MG63 (cell line): ENCODE measurements at regions not wholly inside any gene's neighbourhood (a gene's known extent, or its start where the extent isn't known, plus 50 kb on each side); places are given as distances from the start of the nearest gene placed in this dataset.
"Not testable (repeated sequence)": the region's sequence is repeated elsewhere in the genome, so short reads cannot be mapped to it uniquely, and the experiment has no call there.

ENCODE experiments used
- DNase-seq: peaks from one replicate; pipeline ENCODE4 v3.0.0-alpha.2; 2020
- H3K27me3 ChIP-seq: fragments of 250-450 bp; sonication (Bioruptor Pico); 2 replicates; pipeline ENCODE4 v1.5.1; 2020; ENCODE audit warnings: mild to moderate bottlenecking, moderate library complexity
- H3K36me3 ChIP-seq: fragments of 250-450 bp; sonication (Bioruptor Pico); 2 replicates; pipeline ENCODE4 v1.5.1; 2020; ENCODE audit warnings: mild to moderate bottlenecking, moderate library complexity
- H3K4me3 ChIP-seq: fragments of 250-450 bp; sonication (Bioruptor Pico); 2 replicates; pipeline ENCODE4 v1.5.1; 2020; ENCODE audit warnings: mild to moderate bottlenecking, moderate library complexity
- H3K9me3 ChIP-seq: fragments of 250-450 bp; sonication (Bioruptor Pico); 2 replicates; pipeline ENCODE4 v1.5.1; 2020; ENCODE audit warnings: mild to moderate bottlenecking, moderate library complexity

DNA sequence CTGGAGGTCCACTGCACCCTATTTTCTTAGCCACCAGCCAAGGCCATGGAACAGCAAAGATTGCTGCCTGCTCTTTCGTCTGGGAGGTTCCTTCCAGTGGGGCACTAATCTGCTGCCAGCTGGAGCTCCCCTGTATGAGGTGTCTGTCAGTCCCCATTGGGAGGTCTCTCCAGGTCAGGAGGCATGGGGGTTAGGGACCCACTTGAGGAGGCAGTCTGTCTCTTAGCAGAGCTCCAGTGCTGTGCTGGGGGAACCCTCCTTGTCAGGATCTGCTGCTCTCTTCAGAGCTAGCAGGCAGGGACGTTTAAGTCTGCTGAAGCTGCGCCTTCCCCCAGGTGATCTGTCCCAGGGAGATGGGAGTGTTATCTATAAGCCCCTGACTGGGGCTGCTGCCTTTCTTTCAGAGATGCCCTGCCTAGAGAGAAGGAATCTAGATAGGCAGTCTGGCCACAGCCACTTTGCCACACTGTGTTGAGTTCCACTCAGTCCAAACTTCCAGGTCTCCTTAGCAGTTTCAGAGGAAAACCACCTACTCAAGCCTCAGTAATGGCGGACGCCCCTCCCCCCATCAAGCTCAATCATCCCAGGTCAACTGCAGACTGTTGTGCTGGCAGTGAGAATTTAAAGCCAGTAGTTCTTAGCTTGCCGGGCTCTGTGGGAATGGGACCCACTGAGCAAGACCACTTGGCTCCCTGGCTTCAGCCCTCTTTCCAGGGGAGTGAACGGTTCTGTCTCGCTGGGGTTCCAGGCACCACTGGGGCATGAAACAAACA, 317.7 kb downstream of the LRRC70 start:
- Histone ChIP-seq H3K27me3 (no peaks in the 10 kb centered on the region), H3K4me3 (no peak overlapping the region), H3K36me3 (no peaks in the 10 kb centered on the region), H3K9me3 (no peaks in the 10 kb centered on the region)
- DNase-seq, result no peak

DNA sequence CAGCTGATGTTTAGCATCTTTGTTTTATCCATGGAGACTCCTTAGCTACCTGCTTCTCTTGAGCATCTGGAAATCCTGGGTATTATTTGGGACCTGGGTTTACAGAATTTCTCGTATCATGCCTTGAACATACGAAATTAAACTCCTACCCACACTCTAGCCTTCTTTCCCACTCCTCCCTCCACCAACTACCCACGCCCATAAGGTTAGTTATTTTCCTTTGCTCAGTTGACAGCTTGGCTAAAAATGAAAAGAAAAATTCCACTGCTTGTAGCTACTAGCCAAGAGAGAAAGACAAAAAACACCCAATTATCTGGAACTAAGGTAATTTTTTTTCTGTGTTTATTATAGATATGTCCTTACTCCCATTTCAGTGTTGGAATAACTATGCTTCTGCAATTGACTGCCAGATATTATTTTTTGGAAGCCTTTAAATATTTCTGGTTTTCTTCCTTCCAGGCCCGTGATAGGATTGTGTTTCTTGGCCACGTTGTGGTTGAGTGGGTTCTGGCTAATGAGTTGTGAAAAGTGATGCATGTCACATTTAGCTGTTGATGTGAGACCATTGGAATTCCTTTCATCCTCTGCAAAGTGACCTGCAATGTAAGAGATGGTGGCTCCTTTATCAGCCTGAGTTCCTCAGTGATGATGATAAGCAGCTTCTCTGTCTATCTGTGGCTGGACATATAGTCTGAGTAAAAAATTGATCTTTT, 308.1 kb downstream of the LRRC70 start:
- no peaks in the 10 kb centered on the region for H3K27me3 ChIP-seq
- DNase-seq, result no peak
- no peaks in the 10 kb centered on the region for H3K9me3 ChIP-seq
- no peak overlapping the region for H3K4me3 ChIP-seq
- H3K36me3 ChIP-seq, result no peaks in the 10 kb centered on the region

DNA sequence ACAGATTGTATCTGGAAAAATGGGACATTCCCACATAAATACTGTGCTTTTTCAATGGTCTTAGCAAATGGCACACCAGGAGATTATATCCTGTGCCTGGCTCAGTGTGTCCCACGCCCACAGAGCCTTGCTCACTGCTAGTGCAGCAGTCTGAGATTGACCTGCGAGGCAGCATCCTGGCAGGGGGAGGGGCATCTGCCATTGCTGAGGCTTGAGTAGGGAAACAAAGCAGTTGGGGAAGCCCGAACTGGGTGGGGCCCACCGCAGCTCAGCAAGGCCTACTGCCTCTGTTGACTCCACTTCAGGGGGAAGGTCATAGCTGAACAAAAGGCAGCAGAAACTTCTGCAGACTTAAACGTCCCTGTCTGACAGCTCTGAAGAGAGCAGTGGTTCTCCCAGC, 258.7 kb downstream of the LRRC70 start:
- H3K36me3 ChIP-seq, H3K4me3 ChIP-seq, DNase-seq, H3K9me3 ChIP-seq, H3K27me3 ChIP-seq: not testable (repeated sequence)

DNA sequence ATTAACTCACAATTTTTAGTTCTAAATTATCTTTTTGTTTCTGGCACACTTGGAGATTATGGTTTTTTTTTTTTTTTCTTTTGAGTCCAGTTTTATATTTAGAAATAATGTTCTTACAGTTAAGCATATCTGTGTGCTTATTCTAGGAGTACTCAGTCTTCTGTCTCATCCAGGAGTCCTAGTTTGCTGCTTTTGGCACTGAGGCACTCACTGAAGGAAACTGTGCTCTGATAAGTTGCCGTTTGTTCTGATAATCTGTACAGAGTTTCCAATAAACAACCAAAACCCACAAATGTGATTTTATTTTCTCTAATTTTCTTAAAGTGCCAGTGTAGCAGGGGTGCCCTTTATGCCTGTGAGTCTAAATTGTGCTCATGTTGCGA, 251.0 kb downstream of the LRRC70 start:
- Histone ChIP-seq H3K4me3 (no peak overlapping the region), H3K36me3 (no peaks in the 10 kb centered on the region), H3K9me3 (no peaks in the 10 kb centered on the region), H3K27me3 (no peaks in the 10 kb centered on the region)
- no peak for DNase-seq

DNA sequence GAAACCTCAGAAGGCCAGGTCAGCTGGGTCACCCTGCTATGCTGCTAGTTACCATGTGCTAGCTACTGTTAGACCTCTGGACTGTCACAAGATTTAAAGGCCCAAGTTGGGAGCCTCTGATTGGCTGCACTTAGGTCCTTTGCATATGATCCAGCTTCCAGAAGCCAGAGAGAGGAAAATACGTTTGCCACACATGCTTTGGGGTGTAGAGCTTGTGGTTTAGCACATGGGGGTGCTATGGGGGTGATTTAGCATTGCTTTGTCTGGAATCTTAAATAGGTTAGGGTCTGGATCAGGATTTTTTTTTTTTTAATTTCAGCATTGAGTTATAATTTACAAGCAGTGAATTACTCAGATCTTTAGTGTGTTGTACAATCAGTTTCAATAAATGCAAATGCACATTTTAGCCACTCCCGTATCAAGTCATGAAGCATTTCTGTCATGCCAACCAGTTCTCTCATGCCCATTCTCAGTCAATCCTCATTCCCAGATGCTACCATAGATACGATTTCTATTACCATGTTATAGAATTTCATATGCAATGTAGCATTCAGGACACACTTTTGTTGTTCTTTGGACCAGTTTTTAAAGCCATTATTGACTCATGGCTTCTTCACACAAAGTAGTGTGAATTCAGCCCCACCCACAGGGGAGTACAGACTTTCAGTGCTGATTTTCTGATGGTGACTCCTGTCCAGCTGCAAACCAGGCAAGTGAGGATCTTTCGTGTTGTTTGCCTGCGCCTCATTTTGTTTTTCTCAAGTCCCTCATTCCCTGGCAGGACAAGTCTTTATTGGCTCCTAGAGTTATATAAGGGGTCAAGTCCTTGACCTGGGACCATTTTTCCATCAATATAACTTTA, 250.4 kb downstream of the LRRC70 start:
- no peaks in the 10 kb centered on the region for H3K27me3 ChIP-seq

DNA sequence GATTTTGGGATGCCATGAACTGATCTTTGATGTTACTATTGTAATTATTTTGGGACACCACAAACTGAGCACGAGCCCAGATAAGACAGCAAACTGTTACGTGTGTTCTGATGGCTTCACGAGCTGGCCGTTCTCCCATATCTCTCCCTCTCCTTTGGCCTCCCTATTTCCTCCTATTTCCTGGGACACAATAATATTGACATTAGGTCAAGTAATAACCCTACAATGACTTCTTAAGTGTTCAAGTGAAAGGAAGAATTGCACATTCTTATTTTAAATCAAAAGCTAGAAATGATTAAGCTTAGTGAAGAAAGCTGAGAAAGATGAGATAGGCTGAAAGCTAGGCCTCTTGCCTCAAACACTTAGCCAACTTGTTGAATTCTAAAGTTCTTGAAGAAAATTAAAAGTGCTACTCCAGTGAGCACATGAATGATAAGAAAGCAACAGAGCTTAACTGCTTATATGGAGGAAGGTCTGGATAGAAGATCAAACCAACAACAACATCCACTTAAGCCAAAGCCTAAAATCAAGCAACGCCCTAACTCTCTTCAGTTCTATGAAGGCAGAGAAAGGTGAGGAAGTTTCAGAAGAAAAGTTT, 247.1 kb downstream of the LRRC70 start:
- no peak overlapping the region for H3K4me3 ChIP-seq
- no peak for DNase-seq
- no peaks in the 10 kb centered on the region for H3K36me3 ChIP-seq
- no peaks in the 10 kb centered on the region for H3K27me3 ChIP-seq
- H3K9me3 ChIP-seq, result no peaks in the 10 kb centered on the region

More for the DNA sequence above, 250.4 kb downstream of the LRRC70 start:
- no peak overlapping the region for H3K4me3 ChIP-seq
- no peaks in the 10 kb centered on the region for H3K9me3 ChIP-seq
- no peak for DNase-seq
- H3K36me3 ChIP-seq, result no peaks in the 10 kb centered on the region

DNA sequence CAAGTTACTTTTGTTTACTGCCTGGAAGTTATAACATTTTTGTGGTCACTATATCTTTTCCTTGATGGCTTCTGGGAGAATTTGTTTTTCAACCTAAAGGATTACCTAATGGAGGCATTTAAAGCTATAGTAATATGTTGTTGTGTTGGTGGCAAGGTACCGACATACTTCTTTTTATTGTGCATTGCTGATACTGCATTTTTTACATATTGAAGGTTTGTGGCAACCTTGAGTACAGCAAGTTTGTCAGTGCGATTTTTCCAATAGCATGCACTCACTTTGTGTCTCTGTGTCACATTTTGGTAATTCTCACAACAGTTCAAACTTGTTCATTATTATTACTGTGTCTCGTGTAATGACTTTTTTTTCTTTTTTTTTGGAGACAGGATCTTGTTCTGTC, 246.3 kb downstream of the LRRC70 start:
- H3K4me3 ChIP-seq, result no peak overlapping the region
- H3K27me3 ChIP-seq, result no peaks in the 10 kb centered on the region
- H3K36me3 ChIP-seq, result no peaks in the 10 kb centered on the region
- DNase-seq, result no peak
- no peaks in the 10 kb centered on the region for H3K9me3 ChIP-seq

DNA sequence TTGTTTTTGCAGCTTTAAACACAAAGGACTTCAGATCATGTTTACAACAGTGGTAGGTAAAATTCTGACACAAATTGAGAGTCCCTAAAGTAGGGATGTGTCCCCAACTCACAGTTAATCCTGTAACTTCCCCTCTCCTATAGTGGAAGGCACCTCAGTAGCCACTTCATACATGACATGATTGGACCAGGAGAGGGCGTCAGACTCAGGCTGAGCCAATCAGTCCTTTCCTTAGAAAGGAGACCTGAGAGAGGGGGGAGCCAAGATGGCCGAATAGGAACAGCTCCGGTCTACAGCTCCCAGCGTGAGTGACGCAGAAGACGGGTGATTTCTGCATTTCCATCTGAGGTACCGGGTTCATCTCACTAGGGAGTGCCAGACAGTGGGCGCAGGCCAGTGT, 238.4 kb downstream of the LRRC70 start:
- H3K9me3 ChIP-seq, H3K4me3 ChIP-seq, DNase-seq, H3K27me3 ChIP-seq, H3K36me3 ChIP-seq: not testable (repeated sequence)

DNA sequence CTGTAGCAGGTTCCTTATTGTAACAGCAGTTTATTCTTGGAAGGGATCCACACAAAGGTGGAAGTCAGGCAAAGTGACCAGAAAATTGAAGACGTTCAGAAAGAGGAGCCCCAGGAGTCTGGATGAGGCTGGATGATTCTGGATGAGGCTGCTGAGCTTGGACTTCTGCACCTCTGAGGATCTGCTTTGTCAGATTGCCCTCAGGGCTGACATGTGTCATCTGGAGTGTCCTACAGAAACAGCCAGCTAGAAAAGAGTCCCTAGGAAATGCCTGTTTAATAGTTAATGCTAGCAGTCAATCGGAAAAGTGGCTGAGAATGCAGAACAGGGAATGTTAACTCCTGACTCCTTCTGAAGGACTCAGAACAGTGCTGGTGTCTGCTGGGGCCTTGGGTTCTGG, 236.4 kb downstream of the LRRC70 start:
- Histone ChIP-seq H3K27me3 (no peaks in the 10 kb centered on the region), H3K9me3 (no peaks in the 10 kb centered on the region), H3K4me3 (no peak overlapping the region), H3K36me3 (no peaks in the 10 kb centered on the region)
- no peak for DNase-seq

DNA sequence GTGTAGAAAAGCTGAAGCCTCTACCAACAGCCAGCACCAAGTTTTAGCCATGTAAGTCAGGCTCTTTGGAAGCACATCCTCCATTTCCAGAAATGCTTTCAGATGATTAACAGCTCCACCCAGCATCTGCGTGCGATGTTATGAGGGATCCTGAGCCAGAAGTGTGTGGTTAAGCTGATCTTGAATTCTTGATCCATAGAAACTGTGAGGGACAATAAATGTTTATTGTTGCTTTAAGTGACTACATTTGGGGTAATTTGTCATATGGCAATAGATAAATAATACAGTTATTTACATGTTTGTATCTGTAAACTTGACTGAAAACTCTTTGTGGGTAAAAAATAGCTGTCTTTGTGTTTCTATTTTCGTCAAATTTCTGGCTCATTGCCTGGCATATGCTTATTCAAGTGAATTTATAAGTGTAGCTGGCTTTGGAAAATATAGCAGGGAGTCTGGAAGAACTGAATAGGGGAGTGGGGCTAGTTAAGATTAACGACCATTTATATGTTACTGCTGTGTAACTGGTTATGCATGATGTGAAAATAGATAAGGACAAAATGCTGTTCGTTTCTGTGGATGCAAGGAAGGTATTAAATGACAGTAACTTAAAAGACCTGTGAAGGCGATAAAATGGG, 234.1 kb downstream of the LRRC70 start:
- H3K27me3 ChIP-seq, result no peaks in the 10 kb centered on the region
- no peak overlapping the region for H3K4me3 ChIP-seq
- DNase-seq, result peak; percentile 6
- H3K36me3 ChIP-seq, result no peaks in the 10 kb centered on the region
- no peaks in the 10 kb centered on the region for H3K9me3 ChIP-seq

DNA sequence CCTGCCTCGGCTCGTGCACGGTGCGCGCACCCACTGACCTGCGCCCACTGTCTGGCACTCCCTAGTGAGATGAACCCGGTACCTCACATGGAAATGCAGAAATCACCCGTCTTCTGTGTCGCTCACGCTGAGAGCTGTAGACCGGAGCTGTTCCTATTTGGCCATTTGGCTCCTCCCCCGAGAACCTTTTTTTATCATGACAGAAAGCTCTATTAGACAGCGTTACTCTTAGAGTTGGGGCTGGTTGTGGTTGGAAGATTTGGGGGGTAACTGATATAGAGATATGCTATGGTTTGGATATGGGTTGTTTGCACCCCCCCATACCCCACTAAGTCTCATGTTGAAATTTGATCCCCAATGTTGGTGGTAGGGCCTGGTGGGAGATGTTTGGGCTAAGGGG, 226.2 kb downstream of the LRRC70 start:
- not testable (repeated sequence) for H3K9me3 ChIP-seq, H3K36me3 ChIP-seq, DNase-seq, H3K27me3 ChIP-seq, H3K4me3 ChIP-seq

DNA sequence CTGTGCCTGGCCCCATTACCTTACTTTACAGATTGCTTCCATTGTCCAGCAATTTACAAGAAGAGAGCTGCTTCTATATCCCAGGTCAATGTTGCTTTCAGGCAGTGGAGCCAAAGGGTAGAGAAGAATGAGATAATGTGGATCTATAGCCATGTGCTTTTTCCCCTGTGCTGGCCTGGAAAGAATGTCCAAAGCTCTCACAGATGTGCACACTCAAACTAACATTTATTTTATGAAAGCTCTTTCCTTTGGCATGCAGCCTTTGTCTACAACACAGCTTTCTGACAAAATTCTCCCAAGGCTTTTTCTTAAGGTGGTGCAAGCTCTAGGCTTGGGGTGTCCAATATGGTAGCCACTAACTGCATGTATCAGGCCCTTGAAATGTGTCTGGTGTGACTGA, 217.3 kb downstream of the LRRC70 start:
- no peak overlapping the region for H3K4me3 ChIP-seq
- no peaks in the 10 kb centered on the region; the same call in none of the 2 replicates for H3K9me3 ChIP-seq
- no peak for DNase-seq
- no peaks in the 10 kb centered on the region for H3K36me3 ChIP-seq
- H3K27me3 ChIP-seq, result no peaks in the 10 kb centered on the region

DNA sequence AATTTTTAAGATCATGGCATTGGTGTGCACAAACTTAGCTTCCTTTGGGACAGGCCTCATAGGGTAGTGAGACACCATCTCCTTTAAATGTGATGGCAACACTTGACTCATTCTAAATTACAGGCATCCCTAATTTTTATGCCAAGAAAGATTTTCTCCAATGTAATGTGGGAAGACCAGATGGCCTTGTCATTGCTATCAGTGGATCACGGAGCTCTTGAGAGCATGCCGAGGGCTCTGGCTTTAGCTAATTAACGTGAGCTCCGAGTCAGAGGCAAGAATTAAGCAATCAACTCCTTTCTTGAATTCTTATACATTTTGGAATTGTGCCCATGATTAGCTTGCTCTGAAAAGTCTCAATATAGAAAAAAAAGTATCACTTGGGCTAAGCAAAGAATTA, 215.8 kb downstream of the LRRC70 start:
- DNase-seq, result no peak
- H3K4me3 ChIP-seq, result no peak overlapping the region
- H3K27me3 ChIP-seq, result no peaks in the 10 kb centered on the region
- H3K9me3 ChIP-seq, result no peaks in the 10 kb centered on the region; the same call in none of the 2 replicates
- H3K36me3 ChIP-seq, result no peaks in the 10 kb centered on the region

DNA sequence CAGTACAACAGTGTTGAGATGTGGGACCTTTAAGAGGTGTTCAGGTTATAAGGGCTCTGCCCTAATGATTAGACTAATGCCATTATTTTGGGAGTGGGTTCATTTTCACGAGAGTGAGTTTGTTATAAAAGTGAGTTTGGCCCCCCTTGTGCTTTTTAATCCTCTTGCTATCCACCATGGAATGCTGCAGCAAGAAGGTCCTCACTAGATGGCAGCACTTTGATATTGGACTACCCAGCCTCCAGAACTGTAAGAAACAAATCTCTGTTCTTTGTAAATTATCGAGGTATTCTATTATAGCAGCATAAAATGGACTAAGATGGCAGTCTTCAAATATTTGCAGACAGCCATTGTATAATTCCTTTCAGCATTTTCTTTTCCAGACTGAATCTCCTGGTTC, 212.4 kb downstream of the LRRC70 start:
- H3K4me3 ChIP-seq, result no peak overlapping the region
- H3K9me3 ChIP-seq, result no peaks in the 10 kb centered on the region; the same call in 1 of the 2 replicates
- H3K36me3 ChIP-seq, result no peaks in the 10 kb centered on the region
- no peak for DNase-seq
- no peaks in the 10 kb centered on the region for H3K27me3 ChIP-seq

DNA sequence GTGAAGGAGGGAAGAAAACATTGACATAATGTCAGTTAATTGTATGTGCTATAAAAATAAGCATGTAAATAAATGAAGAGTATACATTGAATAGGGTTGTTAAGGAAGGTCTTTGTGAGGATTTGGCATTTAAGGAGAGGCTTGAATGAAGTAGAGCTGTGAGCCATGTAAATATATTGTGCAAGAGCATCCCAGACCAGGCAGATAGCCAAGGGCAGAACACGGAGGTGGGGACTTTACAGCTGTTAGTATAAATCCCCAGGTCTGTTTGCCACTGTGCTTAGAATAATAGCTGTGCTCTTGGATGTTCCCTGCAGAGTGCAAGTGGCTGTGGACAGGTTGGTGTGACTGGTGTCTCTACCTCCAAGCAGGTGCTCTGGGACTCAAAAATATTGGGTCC, 211.7 kb downstream of the LRRC70 start:
- H3K4me3 ChIP-seq, result no peak overlapping the region
- no peaks in the 10 kb centered on the region for H3K27me3 ChIP-seq
- no peak for DNase-seq
- no peaks in the 10 kb centered on the region; the same call in 1 of the 2 replicates for H3K9me3 ChIP-seq
- no peaks in the 10 kb centered on the region for H3K36me3 ChIP-seq

DNA sequence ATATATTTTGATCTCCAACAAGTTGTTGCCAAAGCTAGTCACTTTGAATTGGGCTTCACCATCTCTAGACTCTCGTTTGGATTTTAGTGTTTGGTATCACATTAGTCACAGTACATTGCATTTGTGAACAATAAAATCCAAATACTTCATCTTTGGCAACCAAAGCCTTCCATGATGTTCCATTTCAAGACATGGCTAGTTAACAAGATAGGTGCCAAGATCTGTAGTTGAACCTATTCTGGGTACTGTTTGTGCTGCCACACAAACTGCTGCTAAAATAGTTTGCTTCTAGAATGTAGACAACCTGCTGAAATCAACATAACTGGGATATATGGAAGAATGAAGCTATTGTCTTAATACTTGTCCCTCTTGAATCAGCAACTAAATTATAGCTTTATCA, 207.5 kb downstream of the LRRC70 start:
- Histone ChIP-seq H3K9me3 (no peaks in the 10 kb centered on the region; the same call in 1 of the 2 replicates), H3K27me3 (no peaks in the 10 kb centered on the region), H3K4me3 (no peak overlapping the region), H3K36me3 (no peaks in the 10 kb centered on the region)
- no peak for DNase-seq
